ENCODE measurements at regions not wholly inside any gene's neighbourhood (a gene's known extent, or its start where the extent isn't known, plus 50 kb on each side); places are given as distances from the start of the nearest gene placed in this dataset.

- H3T11ph ChIP-seq (ENCODE audit: low read length) = no peak overlapping the region
- H3K36me3 Mint-ChIP-seq (ENCODE audit: insufficient read depth in 1 of 3, low read depth in 3 of 3) = no peaks in the 10 kb centered on the region
- DNase-seq = no peak
These were observed 416.4 kb downstream of the TCERG1L start for GRCh38 chr10:130895161-130895560.

More at GRCh38 chr10:130895161-130895560, 416.4 kb downstream of the TCERG1L start:
- H2BK15ac ChIP-seq (ENCODE audit: low read depth, low read length) = no peak overlapping the region
- H3K56ac ChIP-seq (ENCODE audit: insufficient read length, low read depth, low read length) = no peak overlapping the region
- H4K8ac ChIP-seq (replicated peaks; ENCODE audit: insufficient read length, low read depth, low read length) = no peak overlapping the region
- no peaks in the 10 kb centered on the region for H3K79me1 ChIP-seq (ENCODE audit: insufficient read depth, low read depth, low read length, poor library complexity, severe bottlenecking)
- Mint-ChIP-seq H3K27ac (no peak overlapping the region; a peak in 1 of 7 replicates), H3K4me1 (peaks cover 7 to 14% of the 10 kb centered on the region in 2 experiments), H3K27me3 (ENCODE audit: low read depth) (no peaks in the 10 kb centered on the region; the same call in 1 of the 2 replicates), H3K9me3 (no peaks in the 10 kb centered on the region; a peak in 2 of 5 replicates), H3K4me3 (no peak overlapping the region)
- H3K79me2 ChIP-seq (ENCODE audit: insufficient read depth, low read length) = no peaks in the 10 kb centered on the region
- no peaks in the 10 kb centered on the region for H3K4me1 ChIP-seq (ENCODE audit: insufficient read depth, low read length)
- no peak overlapping the region for H3K27ac ChIP-seq (ENCODE audit: insufficient read length, low read depth, low read length)
- no peak overlapping the region for H2BK5ac ChIP-seq (ENCODE audit: insufficient read length, low read length)
- H4K91ac ChIP-seq (ENCODE audit: insufficient read length, low read depth, low read length) = no peak overlapping the region
- H3K9ac ChIP-seq (ENCODE audit: extremely low read depth, insufficient read length, low read length) = no peak overlapping the region
- no peak overlapping the region for H2BK20ac ChIP-seq (ENCODE audit: low read depth, low read length, poor library complexity, severe bottlenecking)
- H3K23ac ChIP-seq (ENCODE audit: insufficient read length, low read depth, low read length) = no peak overlapping the region
- TF ChIP-seq CTCF (conservative IDR thresholded peaks at IDR 0.05) = no peak
- no peak overlapping the region for H3K18ac ChIP-seq (ENCODE audit: insufficient read length, low read depth, low read length)
- no peak overlapping the region for H3K4ac ChIP-seq (ENCODE audit: low read depth, low read length)
- H3K4me2 ChIP-seq (ENCODE audit: insufficient read depth, insufficient read length, low read length) = no peak overlapping the region
- no peak overlapping the region for H2BK120ac ChIP-seq (ENCODE audit: low read depth, low read length, poor library complexity, severe bottlenecking)
- H4K20me1 ChIP-seq (ENCODE audit: control insufficient read depth, insufficient read depth, insufficient read length) = no peaks in the 10 kb centered on the region
- no CpG with 5 or more reads among the region's 3 CpGs for WGBS (ENCODE audit: extremely low coverage, insufficient read length, low lambda C conversion rate)
- no peaks in the 10 kb centered on the region for H3K23me2 ChIP-seq (ENCODE audit: insufficient read length, low read depth, low read length, poor library complexity, severe bottlenecking)
- H2AK5ac ChIP-seq (ENCODE audit: insufficient read length, low read length) = no peak overlapping the region
- no peak overlapping the region for H4K5ac ChIP-seq (ENCODE audit: insufficient read length, low read depth, low read length)
- no peaks in the 10 kb centered on the region for H3K27me3 ChIP-seq (ENCODE audit: insufficient read depth, low read length)
- H3K9me3 ChIP-seq (ENCODE audit: control insufficient read depth, low read depth, low read length) = no peaks in the 10 kb centered on the region
- no peak overlapping the region for H3K14ac ChIP-seq (ENCODE audit: insufficient read depth, low read length)
- H2BK12ac ChIP-seq (ENCODE audit: insufficient read length, low read depth, low read length) = no peak overlapping the region
- H2AFZ ChIP-seq (ENCODE audit: low read length) = no peak overlapping the region

Measured in H9 (cell line).